ENCODE measurements at regions not wholly inside any gene's neighbourhood (a gene's known extent, or its start where the extent isn't known, plus 50 kb on each side); places are given as distances from the start of the nearest gene placed in this dataset.

- peaks cover 0 to 3% (median 0%) of the 10 kb centered on the region in 4 donors for H3K4me1 ChIP-seq
- H3K4me3 ChIP-seq = no peak overlapping the region
- no peak for TF ChIP-seq EP300 (IDR thresholded peaks at IDR 0.05)
- no peak for TF ChIP-seq CTCF (IDR thresholded peaks at IDR 0.05)
- TF ChIP-seq POLR2AphosphoS5 (IDR thresholded peaks at IDR 0.05) = no peak
- TF ChIP-seq POLR2A (IDR thresholded peaks at IDR 0.05) = no peak
- no peaks in the 10 kb centered on the region for H3K27me3 ChIP-seq
- H3K36me3 ChIP-seq = no peaks in the 10 kb centered on the region
- no peak overlapping the region for H3K27ac ChIP-seq
- H3K9me3 ChIP-seq = no peaks in the 10 kb centered on the region
- peak in 1 of 2 donors; percentile 64 for DNase-seq
- 49 to 68% (median 59%) methylated on average over 9 to 10 of the region's 10 CpGs for WGBS, 5 donors
- intact Hi-C loops (cut with DNase I; ENCODE audit: low total_unique reads) = no loop called here
These were observed 81.6 kb downstream of the FOXA2 start for GRCh38 chr20:22502731-22503191.

DNA sequence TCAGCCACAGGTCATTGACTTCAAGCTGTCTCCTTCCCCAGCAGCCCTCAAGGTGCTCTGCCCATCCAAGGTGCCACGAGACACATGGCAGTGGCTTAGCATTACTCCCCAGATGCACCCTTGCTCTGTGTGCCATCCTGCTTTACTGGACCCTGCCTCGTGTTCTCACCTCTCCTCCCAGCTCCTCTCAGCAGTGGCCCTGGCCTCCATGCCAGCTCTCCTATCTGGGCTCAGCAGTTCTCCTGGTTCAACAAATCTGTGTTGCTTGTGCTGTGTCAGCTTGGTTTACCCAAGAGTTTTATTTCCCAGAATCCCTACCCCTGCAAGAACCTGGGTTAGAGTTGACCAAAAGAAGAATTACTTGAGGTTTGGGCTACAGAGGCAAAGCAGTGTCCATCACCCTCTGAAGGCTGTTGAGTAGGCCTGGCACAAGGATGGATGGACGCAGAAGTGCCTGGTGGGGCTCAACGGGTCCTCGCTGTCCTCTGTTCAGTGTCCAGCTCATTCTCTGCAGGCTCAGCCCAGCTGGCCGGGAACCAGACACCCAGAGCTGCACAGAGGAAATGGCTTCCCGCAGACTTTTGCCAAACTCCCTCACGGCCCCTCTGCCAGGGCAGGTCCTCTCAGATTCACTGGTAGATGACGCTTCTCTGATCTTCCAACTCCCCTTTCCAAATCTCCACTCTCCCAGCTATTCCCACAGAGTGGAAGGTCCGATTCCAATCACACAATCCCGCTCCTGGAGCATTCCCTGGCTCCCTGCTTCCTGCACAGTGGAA lies 82.6 kb downstream of the FOXA2 start:
- H3K27ac ChIP-seq = no peak overlapping the region
- H3K9me3 ChIP-seq = no peaks in the 10 kb centered on the region
- TF ChIP-seq EP300 (IDR thresholded peaks at IDR 0.05) (no peak), POLR2AphosphoS5 (IDR thresholded peaks at IDR 0.05) (no peak), CTCF (IDR thresholded peaks at IDR 0.05) (no peak), POLR2A (IDR thresholded peaks at IDR 0.05) (no peak)
- no peaks in the 10 kb centered on the region for H3K27me3 ChIP-seq
- H3K4me1 ChIP-seq = no peaks in the 10 kb centered on the region
- 76 to 94% (median 88%) methylated on average over 11 of the region's 11 CpGs for WGBS, 5 donors
- H3K36me3 ChIP-seq = no peaks in the 10 kb centered on the region
- H3K4me3 ChIP-seq = no peak overlapping the region
- intact Hi-C loops (cut with DNase I; ENCODE audit: low total_unique reads) = no loop called here
- no peak for DNase-seq

DNA sequence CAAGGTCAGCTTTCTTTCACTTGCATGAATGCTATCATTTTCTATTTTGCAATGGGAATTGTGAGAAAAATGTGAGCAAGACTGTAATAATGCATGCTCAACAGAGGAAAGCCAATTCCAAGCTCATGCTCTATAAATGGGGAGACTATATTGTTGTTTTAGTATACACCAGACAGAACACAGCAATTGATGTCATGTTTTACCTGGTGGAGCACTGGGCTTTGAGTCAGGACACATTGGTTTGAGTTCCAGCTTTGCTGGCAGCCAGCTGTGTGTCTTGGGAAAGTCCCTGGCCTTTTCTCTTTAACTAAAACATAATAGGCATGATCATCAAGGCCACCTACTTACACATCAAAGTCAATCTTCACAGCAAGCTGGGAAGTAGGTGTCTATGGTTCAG lies 83.3 kb downstream of the FOXA2 start:
- H3K36me3 ChIP-seq = no peaks in the 10 kb centered on the region
- intact Hi-C loops (cut with DNase I; ENCODE audit: low total_unique reads) = no loop called here
- no peaks in the 10 kb centered on the region for H3K27me3 ChIP-seq
- H3K27ac ChIP-seq = no peak overlapping the region
- no peaks in the 10 kb centered on the region for H3K9me3 ChIP-seq
- no peak overlapping the region for H3K4me3 ChIP-seq
- DNase-seq = no peak
- TF ChIP-seq POLR2A (IDR thresholded peaks at IDR 0.05) (no peak), EP300 (IDR thresholded peaks at IDR 0.05) (no peak), CTCF (IDR thresholded peaks at IDR 0.05) (no peak), POLR2AphosphoS5 (IDR thresholded peaks at IDR 0.05) (no peak)
- no peaks in the 10 kb centered on the region for H3K4me1 ChIP-seq

GRCh38 chr20:22499515-22500166 lies 84.7 kb downstream of the FOXA2 start:
- Histone ChIP-seq H3K27ac (no peak overlapping the region), H3K4me3 (no peak overlapping the region), H3K4me1 (no peaks in the 10 kb centered on the region), H3K27me3 (no peaks in the 10 kb centered on the region), H3K36me3 (no peaks in the 10 kb centered on the region), H3K9me3 (no peaks in the 10 kb centered on the region)
- 50 to 68% (median 62%) methylated on average over 10 of the region's 10 CpGs for WGBS, 5 donors
- peak in 1 of 2 donors; percentile 71 for DNase-seq
- TF ChIP-seq POLR2A (IDR thresholded peaks at IDR 0.05) = no peak
- TF ChIP-seq CTCF (IDR thresholded peaks at IDR 0.05) = no peak
- TF ChIP-seq POLR2AphosphoS5 (IDR thresholded peaks at IDR 0.05) = no peak
- TF ChIP-seq EP300 (IDR thresholded peaks at IDR 0.05) = no peak
- intact Hi-C loops (cut with DNase I; ENCODE audit: low total_unique reads) = no loop called here

All from stomach (tissue), 8 donors.